HepG2 (cell line): ENCODE measurements at regions not wholly inside any gene's neighbourhood (a gene's known extent, or its start where the extent isn't known, plus 50 kb on each side); places are given as distances from the start of the nearest gene placed in this dataset.

ENCODE experiments used
- ATAC-seq: fragments of 200-7000 bp; cut with Tn5 transposase; 3 replicates; pipeline ENCODE4 v1.9.1; 2020; ENCODE audit warnings: mild to moderate bottlenecking, moderate library complexity
- BruUV-seq: library from RNA; stranded (reverse); fragments of 400-500 nt; replicated peaks from 2 replicates; lab custom pipeline; 2021; lab: Mats Ljungman, UMichigan
- CTCF ChIA-PET: fragments of 300-600 bp; formaldehyde crosslinking; extraction: SDS; loops from one replicate; lab custom pipeline; 2021; ENCODE audit warnings: low total read pairs, inconsistent platforms, low intra/inter-chr PET ratio; lab: Yijun Ruan, JAX
- POLR2A ChIA-PET: fragments of 350-600 bp; sonication (Branson Sonifier 250); formaldehyde crosslinking; loops from one replicate; lab custom pipeline; 2020; ENCODE audit warnings: antibody characterized with exemption, inconsistent platforms; lab: Yijun Ruan, JAX
- DNase-seq: peaks from one replicate; pipeline ENCODE4 v3.0.0-alpha.2; 2015; ENCODE audit warnings: low spot score
- FAIRE-seq: peaks from 3 replicates; lab custom pipeline; 2011; peaks lifted over from hg19 to GRCh38; lab: Jason Lieb, UNC
- H2AFZ ChIP-seq: one replicate; pipeline ENCODE4 v1.6.1; 2011; ENCODE audit warnings: low read length, inconsistent platforms
- H3K27ac ChIP-seq: fragments of 300-600 bp; 3 replicates; pipeline ENCODE4 v1.8.0; 2011; ENCODE audit warnings: mixed run types, mild to moderate bottlenecking, mixed read lengths, low read length, inconsistent platforms; ENCODE audit not compliant: insufficient read depth; ENCODE audit errors: extremely low read length
- H3K27me3 ChIP-seq, 2 experiments: fragments of 200-600 bp in 1 of 2; 2 replicates in 1 of 2; 3 replicates in 1 of 2; pipeline versions ENCODE4 v1.6.0 to v1.8.0; 2011; ENCODE audit warnings: low read length in 2 of 2, mild to moderate bottlenecking in 2 of 2, moderate library complexity in 2 of 2, inconsistent platforms in 1 of 2; ENCODE audit not compliant: insufficient read depth in 2 of 2, control insufficient read depth in 1 of 2
- H3K36me3 ChIP-seq, 2 experiments: fragments of 200-600 bp in 1 of 2; replicated peaks in 1 of 2; 2 replicates in 1 of 2; 3 replicates in 1 of 2; pipeline versions ENCODE4 v1.5.1 to v1.8.0; 2011; ENCODE audit warnings: low read length in 2 of 2, inconsistent platforms in 1 of 2; ENCODE audit not compliant: insufficient read depth in 2 of 2, control insufficient read depth in 1 of 2
- H3K4me1 ChIP-seq: 2 replicates; pipeline ENCODE4 v1.5.1; 2012; ENCODE audit warnings: low read length, inconsistent platforms; ENCODE audit not compliant: insufficient read depth
- H3K4me2 ChIP-seq: 2 replicates; pipeline ENCODE4 v1.6.0; 2011; ENCODE audit warnings: low read depth, low read length, inconsistent platforms
- H3K4me3 ChIP-seq, 3 experiments: fragments of 200-600 bp in 1 of 3; sonication (generic), shearing (Covaris generic) in 1 of 3; replicated peaks in 1 of 3; 2 replicates each; pipeline ENCODE4 v1.5.1; 2011 to 2016; ENCODE audit warnings: low read length in 3 of 3, inconsistent platforms in 2 of 3, low read depth in 2 of 3, mild to moderate bottlenecking in 2 of 3, control low read depth in 1 of 3, mixed read lengths in 1 of 3; ENCODE audit not compliant: insufficient read depth in 1 of 3
- H3K79me2 ChIP-seq: one replicate; pipeline ENCODE4 v1.6.1; 2011; ENCODE audit warnings: low read length, inconsistent platforms; ENCODE audit not compliant: insufficient read depth
- H3K9ac ChIP-seq: 2 replicates; pipeline ENCODE4 v1.6.0; 2011; ENCODE audit warnings: mild to moderate bottlenecking, low read depth, low read length, inconsistent platforms; ENCODE audit not compliant: insufficient read depth
- H3K9me3 ChIP-seq: 2 replicates; pipeline ENCODE4 v1.5.1; 2012; ENCODE audit warnings: mild to moderate bottlenecking, low read length
- H4K20me1 ChIP-seq: 2 replicates; pipeline ENCODE4 v1.6.0; 2011; ENCODE audit warnings: inconsistent platforms, mild to moderate bottlenecking, low read length, moderate library complexity; ENCODE audit not compliant: insufficient read depth
- IRX3 ChIP-seq: sonication (generic); formaldehyde crosslinking; IDR thresholded peaks from 2 replicates; pipeline ENCODE4 v1.8.1; 2023; ENCODE audit warnings: mild to moderate bottlenecking, low read depth, missing genetic modification reagents, borderline replicate concordance
- STAG1 ChIP-seq: sonication (generic); formaldehyde crosslinking; IDR thresholded peaks from 2 replicates; pipeline ENCODE4 v1.4.0; 2020; ENCODE audit warnings: missing genetic modification reagents
- ZNF639 ChIP-seq: conservative IDR thresholded peaks from 2 replicates; pipeline ENCODE4 v1.6.1; 2018; ENCODE audit warnings: missing genetic modification reagents
- WGBS: methylation state at CpG from one replicate; pipeline ENCODE4 v1.1.6; 2017; ENCODE audit warnings: low lambda C conversion rate; 5-methylcytosine and 5-hydroxymethylcytosine counted together
- in situ Hi-C: cut with HindIII; loops from 2 replicates; pipeline ENCODE4 v1.10.0; 2017; ENCODE audit warnings: low pct_unique_long_range_greater_than_20kb; ENCODE audit not compliant: extremely low pct_ligation_motif_present
- intact Hi-C: fragments of 100-400 bp; cut with micrococcal nuclease; formaldehyde crosslinking; loops from one replicate; pipeline ENCODE4 v1.10.0; 2022; ENCODE audit not compliant: unreplicated experiment
- TF ChIP-seq, protein P1 (sequence below): sonication (generic); formaldehyde crosslinking; IDR thresholded peaks from 2 replicates; pipeline ENCODE4 v1.5.0; 2020; ENCODE audit warnings: mild to moderate bottlenecking, missing genetic modification reagents, moderate library complexity

- H2AFZ ChIP-seq, result no peak overlapping the region
- CTCF ChIA-PET, result no interaction called here
- BruUV-seq, result no TSS peak
- FAIRE-seq (no peak), DNase-seq (no peak)
- H3K79me2 ChIP-seq, result no peaks in the 10 kb centered on the region
- no peaks in the 10 kb centered on the region for H3K4me1 ChIP-seq
- no peaks in the 10 kb centered on the region for H3K27me3 ChIP-seq
- no peak overlapping the region for H3K4me2 ChIP-seq
- 0% methylated on average over 1 of the region's 1 CpG for WGBS
- H3K9me3 ChIP-seq, result no peaks in the 10 kb centered on the region
- intact Hi-C loops, result no loop called here
- in situ Hi-C loops, result no loop called here
- TF ChIP-seq ZNF639 (CRISPR knock-in tag), result no peak
- TF ChIP-seq, all 625 proteins: peak for 0
- Histone ChIP-seq H4K20me1 (no peaks in the 10 kb centered on the region), H3K9ac (no peak overlapping the region), H3K36me3 (no peaks in the 10 kb centered on the region), H3K4me3 (no peak overlapping the region), H3K27ac (no peak overlapping the region)
- ATAC-seq, result no peak
- POLR2A ChIA-PET, result no interaction called here
Measured at GRCh38 chr13:67439365-67439764, 209.2 kb upstream of the PCDH9 start.

- POLR2A ChIA-PET, result no interaction called here
- BruUV-seq, result no TSS peak
- TF ChIP-seq, protein P1, sequence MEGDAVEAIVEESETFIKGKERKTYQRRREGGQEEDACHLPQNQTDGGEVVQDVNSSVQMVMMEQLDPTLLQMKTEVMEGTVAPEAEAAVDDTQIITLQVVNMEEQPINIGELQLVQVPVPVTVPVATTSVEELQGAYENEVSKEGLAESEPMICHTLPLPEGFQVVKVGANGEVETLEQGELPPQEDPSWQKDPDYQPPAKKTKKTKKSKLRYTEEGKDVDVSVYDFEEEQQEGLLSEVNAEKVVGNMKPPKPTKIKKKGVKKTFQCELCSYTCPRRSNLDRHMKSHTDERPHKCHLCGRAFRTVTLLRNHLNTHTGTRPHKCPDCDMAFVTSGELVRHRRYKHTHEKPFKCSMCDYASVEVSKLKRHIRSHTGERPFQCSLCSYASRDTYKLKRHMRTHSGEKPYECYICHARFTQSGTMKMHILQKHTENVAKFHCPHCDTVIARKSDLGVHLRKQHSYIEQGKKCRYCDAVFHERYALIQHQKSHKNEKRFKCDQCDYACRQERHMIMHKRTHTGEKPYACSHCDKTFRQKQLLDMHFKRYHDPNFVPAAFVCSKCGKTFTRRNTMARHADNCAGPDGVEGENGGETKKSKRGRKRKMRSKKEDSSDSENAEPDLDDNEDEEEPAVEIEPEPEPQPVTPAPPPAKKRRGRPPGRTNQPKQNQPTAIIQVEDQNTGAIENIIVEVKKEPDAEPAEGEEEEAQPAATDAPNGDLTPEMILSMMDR (CRISPR knock-in tag), result peak; percentile 31
- peak; percentile 25 for TF ChIP-seq STAG1 (CRISPR knock-in tag)
- no peak for TF ChIP-seq IRX3 (CRISPR knock-in tag)
- in situ Hi-C loops (no loop called here), intact Hi-C loops (no loop called here)
- Histone ChIP-seq H3K9ac (no peak overlapping the region), H3K27ac (no peak overlapping the region), H3K27me3 (no peaks in the 10 kb centered on the region), H4K20me1 (no peaks in the 10 kb centered on the region), H2AFZ (no peak overlapping the region), H3K9me3 (no peaks in the 10 kb centered on the region), H3K36me3 (no peaks in the 10 kb centered on the region), H3K4me2 (no peak overlapping the region), H3K4me1 (no peaks in the 10 kb centered on the region), H3K4me3 (no peak overlapping the region), H3K79me2 (no peaks in the 10 kb centered on the region)
- 0 out of 3 replicates have a peak, but pooled peaks have one; percentile 33 for ATAC-seq
- no peak for FAIRE-seq
- WGBS, result 0% methylated on average over 3 of the region's 3 CpGs
- DNase-seq, result no peak
- CTCF ChIA-PET, result no interaction called here
Measured at GRCh38 chr13:67438465-67438864, 208.3 kb upstream of the PCDH9 start.
